SK-N-MC (cell line): ENCODE measurements at regions not wholly inside any gene's neighbourhood (a gene's known extent, or its start where the extent isn't known, plus 50 kb on each side); places are given as distances from the start of the nearest gene placed in this dataset.

Source experiments
- DNase-seq: peaks from one replicate; pipeline ENCODE4 v3.0.0-alpha.2; 2011; ENCODE audit warnings: low read depth, low spot score
- H3K27ac ChIP-seq: fragments of 200-600 bp; sonication (generic); 2 replicates; pipeline ENCODE4 v1.5.1; 2016; ENCODE audit warnings: mixed run types
- H3K36me3 ChIP-seq: fragments of 200-600 bp; sonication (generic); 2 replicates; pipeline ENCODE4 v1.6.1; 2017; ENCODE audit warnings: antibody characterized with exemption, low read length, mixed read lengths; ENCODE audit not compliant: insufficient read depth
- H3K4me3 ChIP-seq: fragments of 200-600 bp; sonication (generic); 2 replicates; pipeline ENCODE4 v1.5.1; 2016
- H3K9ac ChIP-seq: fragments of 200-600 bp; sonication (generic); 2 replicates; pipeline ENCODE4 v1.8.0; 2017; ENCODE audit warnings: mixed run types, mixed read lengths; ENCODE audit not compliant: insufficient read length
- H3K9me3 ChIP-seq: fragments of 200-600 bp; sonication (generic); 2 replicates; pipeline ENCODE4 v1.6.1; 2017; ENCODE audit warnings: low read depth, mild to moderate bottlenecking, antibody characterized with exemption, low read length, moderate library complexity, mixed read lengths
- EZH2 ChIP-seq: fragments of 200-600 bp; sonication (generic); IDR thresholded peaks from one replicate; pipeline ENCODE4 v1.6.1; 2017; ENCODE audit warnings: antibody characterized with exemption
- FOXP2 ChIP-seq: optimal IDR thresholded peaks from 2 replicates; pipeline ENCODE3; 2011; ENCODE audit warnings: mild to moderate bottlenecking, moderate library complexity; ENCODE audit not compliant: insufficient read depth; ENCODE audit errors: extremely low read length, control extremely low read depth
- POLR2AphosphoS5 ChIP-seq: IDR thresholded peaks from 2 replicates; pipeline ENCODE4 v1.6.1; 2012; ENCODE audit warnings: mild to moderate bottlenecking, low read depth, low read length, borderline replicate concordance

GRCh38 chr6:169926617-169927417 lies 175.4 kb downstream of the ERMARD start:
- Histone ChIP-seq H3K9me3 (no peaks in the 10 kb centered on the region), H3K27ac (no peak overlapping the region), H3K9ac (no peak overlapping the region), H3K4me3 (no peak overlapping the region), H3K36me3 (no peaks in the 10 kb centered on the region)
- TF ChIP-seq POLR2AphosphoS5 (no peak), FOXP2 (no peak), EZH2 (no peak)
- no peak for DNase-seq

GRCh38 chr6:169923468-169924464 lies 172.3 kb downstream of the ERMARD start:
- TF ChIP-seq POLR2AphosphoS5: no peak
- TF ChIP-seq FOXP2: no peak
- H3K9ac ChIP-seq: no peak overlapping the region
- no peak for DNase-seq
- no peaks in the 10 kb centered on the region for H3K9me3 ChIP-seq
- no peaks in the 10 kb centered on the region for H3K36me3 ChIP-seq
- H3K4me3 ChIP-seq: no peak overlapping the region
- H3K27ac ChIP-seq: no peak overlapping the region

GRCh38 chr6:169921853-169922824 lies 170.7 kb downstream of the ERMARD start:
- DNase-seq: no peak
- Histone ChIP-seq H3K4me3 (no peak overlapping the region), H3K9ac (no peak overlapping the region), H3K9me3 (no peaks in the 10 kb centered on the region), H3K36me3 (no peaks in the 10 kb centered on the region), H3K27ac (no peak overlapping the region)
- TF ChIP-seq EZH2: no peak
- no peak for TF ChIP-seq POLR2AphosphoS5

GRCh38 chr6:169921217-169921616 lies 169.8 kb downstream of the ERMARD start:
- DNase-seq: no peak
- Histone ChIP-seq H3K36me3 (no peaks in the 10 kb centered on the region), H3K4me3 (no peak overlapping the region), H3K27ac (no peak overlapping the region), H3K9ac (no peak overlapping the region), H3K9me3 (no peaks in the 10 kb centered on the region)
- TF ChIP-seq EZH2: no peak
- no peak for TF ChIP-seq POLR2AphosphoS5
- no peak for TF ChIP-seq FOXP2

GRCh38 chr6:169920359-169921020 lies 169.1 kb downstream of the ERMARD start:
- DNase-seq: no peak
- Histone ChIP-seq H3K9me3 (no peaks in the 10 kb centered on the region), H3K4me3 (no peak overlapping the region), H3K36me3 (no peaks in the 10 kb centered on the region), H3K27ac (no peak overlapping the region), H3K9ac (no peak overlapping the region)
- TF ChIP-seq EZH2 (no peak), FOXP2 (no peak), POLR2AphosphoS5 (no peak)

GRCh38 chr6:169918954-169919549 lies 167.6 kb downstream of the ERMARD start:
- TF ChIP-seq EZH2 (no peak), POLR2AphosphoS5 (no peak), FOXP2 (no peak)
- Histone ChIP-seq H3K27ac (no peak overlapping the region), H3K4me3 (no peak overlapping the region), H3K9ac (no peak overlapping the region), H3K9me3 (no peaks in the 10 kb centered on the region), H3K36me3 (no peaks in the 10 kb centered on the region)
- DNase-seq: no peak

GRCh38 chr6:169918239-169918953 lies 167.0 kb downstream of the ERMARD start:
- no peak overlapping the region for H3K9ac ChIP-seq
- TF ChIP-seq EZH2 (no peak), FOXP2 (no peak), POLR2AphosphoS5 (no peak)
- H3K9me3 ChIP-seq: no peaks in the 10 kb centered on the region
- no peak for DNase-seq
- H3K36me3 ChIP-seq: no peaks in the 10 kb centered on the region
- no peak overlapping the region for H3K27ac ChIP-seq
- H3K4me3 ChIP-seq: no peak overlapping the region
